Body of pancreas (tissue), 4 donors: ENCODE measurements at regions not wholly inside any gene's neighbourhood (a gene's known extent, or its start where the extent isn't known, plus 50 kb on each side); places are given as distances from the start of the nearest gene placed in this dataset.

Source experiments
- POLR2A ChIP-seq, 3 donors: fragments of 450-650 bp; IDR thresholded peaks; one replicate each; pipeline ENCODE4 v1.6.1; 2016; ENCODE audit warnings: antibody characterized with exemption in 3 of 3, mild to moderate bottlenecking in 2 of 3
- TF ChIP-seq, protein P1 (sequence below), 7 experiments: fragments of 450-650 bp in 4 of 7; fragments of 200-600 bp in 3 of 7; sonication (generic) in 3 of 7; IDR thresholded peaks; one replicate each; pipeline ENCODE4 v1.5.1; 2016 to 2019; ENCODE audit warnings: antibody characterized with exemption in 7 of 7

GRCh38 chr6:53982366-53983050, 128.7 kb upstream of the MLIP start:
- TF ChIP-seq, protein P1, sequence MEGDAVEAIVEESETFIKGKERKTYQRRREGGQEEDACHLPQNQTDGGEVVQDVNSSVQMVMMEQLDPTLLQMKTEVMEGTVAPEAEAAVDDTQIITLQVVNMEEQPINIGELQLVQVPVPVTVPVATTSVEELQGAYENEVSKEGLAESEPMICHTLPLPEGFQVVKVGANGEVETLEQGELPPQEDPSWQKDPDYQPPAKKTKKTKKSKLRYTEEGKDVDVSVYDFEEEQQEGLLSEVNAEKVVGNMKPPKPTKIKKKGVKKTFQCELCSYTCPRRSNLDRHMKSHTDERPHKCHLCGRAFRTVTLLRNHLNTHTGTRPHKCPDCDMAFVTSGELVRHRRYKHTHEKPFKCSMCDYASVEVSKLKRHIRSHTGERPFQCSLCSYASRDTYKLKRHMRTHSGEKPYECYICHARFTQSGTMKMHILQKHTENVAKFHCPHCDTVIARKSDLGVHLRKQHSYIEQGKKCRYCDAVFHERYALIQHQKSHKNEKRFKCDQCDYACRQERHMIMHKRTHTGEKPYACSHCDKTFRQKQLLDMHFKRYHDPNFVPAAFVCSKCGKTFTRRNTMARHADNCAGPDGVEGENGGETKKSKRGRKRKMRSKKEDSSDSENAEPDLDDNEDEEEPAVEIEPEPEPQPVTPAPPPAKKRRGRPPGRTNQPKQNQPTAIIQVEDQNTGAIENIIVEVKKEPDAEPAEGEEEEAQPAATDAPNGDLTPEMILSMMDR (IDR thresholded peaks at IDR 0.05), result no peak
- no peak for TF ChIP-seq POLR2A (IDR thresholded peaks at IDR 0.05)
